Upper lobe of left lung (tissue), 6 donors: ENCODE measurements at regions not wholly inside any gene's neighbourhood (a gene's known extent, or its start where the extent isn't known, plus 50 kb on each side); places are given as distances from the start of the nearest gene placed in this dataset.
"Not testable (repeated sequence)": the region's sequence is repeated elsewhere in the genome, so short reads cannot be mapped to it uniquely, and the experiment has no call there.

ENCODE experiments used
- ATAC-seq, 2 donors: fragments of 200-7000 bp; cut with Tn5 transposase; one replicate each; pipeline ENCODE4 v1.9.1; 2022; ENCODE audit warnings: mild to moderate bottlenecking in 2 of 2, moderate library complexity in 2 of 2; ENCODE audit not compliant: low FRiP score in 2 of 2
- DNase-seq, 2 donors: peaks; one replicate each; pipeline ENCODE4 v3.0.0-alpha.2; 2019 to 2020
- H3K27ac ChIP-seq, 4 donors: fragments of 200-600 bp; sonication (generic); one replicate each; pipeline ENCODE4 v1.5.1; 2016 to 2019
- H3K27me3 ChIP-seq, 4 donors: fragments of 200-600 bp; sonication (generic); one replicate each; pipeline ENCODE4 v1.5.1; 2017 to 2019
- H3K36me3 ChIP-seq, 4 donors: fragments of 200-600 bp; sonication (generic); one replicate each; pipeline ENCODE4 v1.5.1; 2016 to 2019
- H3K4me1 ChIP-seq, 4 donors: fragments of 200-600 bp; sonication (generic); one replicate each; pipeline ENCODE4 v1.5.1; 2018 to 2019
- H3K4me3 ChIP-seq, 4 donors: fragments of 200-600 bp; sonication (generic); one replicate each; pipeline ENCODE4 v1.5.1; 2017 to 2019; ENCODE audit warnings: mild to moderate bottlenecking in 2 of 4, moderate library complexity in 1 of 4
- H3K9me3 ChIP-seq, 4 donors: fragments of 200-600 bp; sonication (generic); one replicate each; pipeline ENCODE4 v1.5.1; 2018 to 2019
- CTCF ChIP-seq, 6 experiments: fragments of 450-650 bp in 4 of 6; fragments of 200-600 bp in 2 of 6; sonication (generic) in 2 of 6; IDR thresholded peaks; one replicate each; pipeline ENCODE4 v1.5.1; 2016 to 2019; ENCODE audit warnings: antibody characterized with exemption in 6 of 6
- EP300 ChIP-seq, 4 donors: sonication (generic); formaldehyde crosslinking; IDR thresholded peaks; one replicate each; pipeline ENCODE4 v1.5.1; 2017; ENCODE audit warnings: antibody characterized with exemption in 4 of 4, control low read depth in 2 of 4
- POLR2A ChIP-seq, 4 donors: fragments of 450-650 bp; IDR thresholded peaks; one replicate each; pipeline ENCODE4 v1.5.1; 2016 to 2017; ENCODE audit warnings: antibody characterized with exemption in 4 of 4, mild to moderate bottlenecking in 2 of 4
- POLR2AphosphoS5 ChIP-seq, 2 donors: sonication (generic); formaldehyde crosslinking; IDR thresholded peaks; one replicate each; pipeline ENCODE4 v1.5.1; 2017; ENCODE audit warnings: antibody characterized with exemption in 2 of 2
- WGBS, 2 donors: methylation state at CpG; one replicate each; pipeline ENCODE4 v1.1.5; 2017 to 2018; 5-methylcytosine and 5-hydroxymethylcytosine counted together
- donor health status: DM: no; HTN: no; CAD: no; lungs with moderate emphysema.
- donor health status: DM: no; HTN: yes; CAD: no; lungs with severe emphysema.

GRCh38 chr21:41571938-41572510 is 64.1 kb upstream of the TMPRSS2 start:
- Histone ChIP-seq H3K36me3 (no peaks in the 10 kb centered on the region), H3K27ac (no peak overlapping the region), H3K9me3 (peaks cover 0 to 3% (median 2%) of the 10 kb centered on the region in 4 donors), H3K4me3 (no peak overlapping the region), H3K4me1 (no peaks in the 10 kb centered on the region), H3K27me3 (no peaks in the 10 kb centered on the region)
- ATAC-seq (peak in 1 of 2 donors; percentile 58), DNase-seq (no peak)
- TF ChIP-seq EP300 (IDR thresholded peaks at IDR 0.05) (no peak), CTCF (IDR thresholded peaks at IDR 0.05) (no peak), POLR2A (IDR thresholded peaks at IDR 0.05) (no peak), POLR2AphosphoS5 (IDR thresholded peaks at IDR 0.05) (no peak)

DNA sequence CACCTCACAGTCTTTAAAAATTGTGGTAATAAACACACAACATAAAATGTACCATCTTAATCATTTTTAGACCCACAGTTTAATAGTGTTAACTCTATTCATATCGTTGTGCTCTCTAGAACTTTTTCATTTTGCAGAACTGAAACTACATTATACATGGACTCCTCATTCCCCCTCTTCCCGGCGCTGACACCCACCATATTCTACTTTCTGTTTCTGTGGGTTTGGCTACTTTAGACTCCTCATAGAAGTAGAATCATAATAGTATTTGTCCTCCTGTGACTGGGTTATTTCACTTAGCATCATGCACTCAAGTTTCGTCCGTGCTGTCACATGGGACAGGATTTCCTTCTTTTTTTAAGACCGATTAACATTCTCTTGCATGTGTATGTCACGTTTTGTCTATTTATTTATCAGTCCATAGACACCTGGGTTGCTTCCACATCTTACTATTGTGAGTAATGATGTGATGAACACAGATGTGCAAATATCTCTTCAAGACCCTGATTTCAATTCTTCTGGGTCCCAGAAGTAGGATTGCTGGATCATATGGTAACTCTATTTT is 62.9 kb upstream of the TMPRSS2 start:
- Histone ChIP-seq H3K9me3 (peaks cover 0 to 3% (median 2%) of the 10 kb centered on the region in 4 donors), H3K4me1 (no peaks in the 10 kb centered on the region), H3K27ac (no peak overlapping the region), H3K36me3 (no peaks in the 10 kb centered on the region), H3K27me3 (no peaks in the 10 kb centered on the region), H3K4me3 (no peak overlapping the region)
- 69 to 78% methylated on average over 7 of the region's 7 CpGs for WGBS, 2 donors
- no peak for ATAC-seq
- TF ChIP-seq EP300 (IDR thresholded peaks at IDR 0.05) = no peak
- TF ChIP-seq POLR2A (IDR thresholded peaks at IDR 0.05) = no peak
- TF ChIP-seq POLR2AphosphoS5 (IDR thresholded peaks at IDR 0.05) = no peak
- TF ChIP-seq CTCF (IDR thresholded peaks at IDR 0.05) = no peak
- DNase-seq = no peak

- TF ChIP-seq POLR2A (IDR thresholded peaks at IDR 0.05) = no peak
- TF ChIP-seq CTCF (IDR thresholded peaks at IDR 0.05) = no peak
- TF ChIP-seq POLR2AphosphoS5 (IDR thresholded peaks at IDR 0.05) = no peak
- TF ChIP-seq EP300 (IDR thresholded peaks at IDR 0.05) = no peak
- peaks cover 0 to 3% (median 2%) of the 10 kb centered on the region in 4 donors for H3K9me3 ChIP-seq
- ATAC-seq = no peak
- no peaks in the 10 kb centered on the region for H3K36me3 ChIP-seq
- H3K27me3 ChIP-seq = no peaks in the 10 kb centered on the region
- peaks cover 0 to 9% (median 0%) of the 10 kb centered on the region in 4 donors for H3K4me1 ChIP-seq
- DNase-seq = no peak
- 64 to 65% methylated on average over 13 to 14 of the region's 14 CpGs for WGBS, 2 donors
- H3K4me3 ChIP-seq = no peak overlapping the region
- no peak overlapping the region for H3K27ac ChIP-seq
These were observed 60.8 kb upstream of the TMPRSS2 start for GRCh38 chr21:41568606-41569385.

- no peak for TF ChIP-seq POLR2A (IDR thresholded peaks at IDR 0.05)
- no peak for TF ChIP-seq EP300 (IDR thresholded peaks at IDR 0.05)
- TF ChIP-seq POLR2AphosphoS5 (IDR thresholded peaks at IDR 0.05) = no peak
- TF ChIP-seq CTCF (IDR thresholded peaks at IDR 0.05) = no peak
- ATAC-seq = no peak
- 77 to 79% methylated on average over 25 of the region's 25 CpGs for WGBS, 2 donors
These were observed 60.0 kb upstream of the TMPRSS2 start for GRCh38 chr21:41567901-41568510.

DNA sequence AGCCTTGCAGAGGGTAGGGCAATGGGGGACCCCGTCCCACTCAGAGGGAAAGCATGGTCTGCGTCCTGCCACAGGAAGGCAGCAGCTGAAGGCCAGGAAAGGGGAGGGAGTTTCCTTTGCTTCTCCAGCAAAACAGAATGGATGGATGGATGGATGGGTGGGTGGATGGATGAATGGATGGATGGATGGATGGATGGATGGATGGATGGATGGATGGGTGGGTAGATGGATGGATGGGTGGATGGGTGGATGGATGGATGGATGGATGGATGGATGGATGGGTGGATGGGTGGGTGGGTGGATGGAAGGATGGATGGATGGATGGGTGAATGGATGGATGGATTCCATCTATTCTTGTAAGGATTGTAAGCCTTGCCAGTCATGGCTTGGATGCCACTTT is 59.3 kb upstream of the TMPRSS2 start:
- H3K36me3 ChIP-seq, H3K27me3 ChIP-seq, DNase-seq, H3K27ac ChIP-seq, H3K4me3 ChIP-seq, H3K9me3 ChIP-seq, ATAC-seq: not testable (repeated sequence)
- peaks cover 0 to 12% (median 0%) of the 10 kb centered on the region in 4 donors for H3K4me1 ChIP-seq
- 43 to 61% methylated on average over 2 of the region's 2 CpGs for WGBS, 2 donors

More at GRCh38 chr21:41567901-41568510, 60.0 kb upstream of the TMPRSS2 start:
- Histone ChIP-seq H3K9me3 (peaks cover 0 to 3% (median 2%) of the 10 kb centered on the region in 4 donors), H3K4me3 (no peak overlapping the region), H3K27me3 (no peaks in the 10 kb centered on the region), H3K27ac (no peak overlapping the region), H3K4me1 (peaks cover 0 to 9% (median 0%) of the 10 kb centered on the region in 4 donors), H3K36me3 (no peaks in the 10 kb centered on the region)
- peak in 1 of 2 donors; percentile 64 for DNase-seq
